GM12878 (cell line): ENCODE measurements at regions not wholly inside any gene's neighbourhood (a gene's known extent, or its start where the extent isn't known, plus 50 kb on each side); places are given as distances from the start of the nearest gene placed in this dataset.
A peak's percentile ranks its signal among the peaks of the same experiment; 100 is the strongest.

Experiments
- ATAC-seq: fragments of 200-7000 bp; cut with Tn5 transposase; 3 replicates; pipeline ENCODE4 v1.9.1; 2020; ENCODE audit warnings: mild to moderate bottlenecking, moderate library complexity
- BruUV-seq: library from RNA; stranded (reverse); fragments of 400-500 nt; replicated peaks from 2 replicates; lab custom pipeline; 2021; lab: Mats Ljungman, UMichigan
- CTCF ChIA-PET: fragments of 300-600 bp; sonication (Branson Sonifier 250); formaldehyde crosslinking; extraction: SDS; loops from one replicate; lab custom pipeline; 2021; ENCODE audit warnings: inconsistent platforms; lab: Yijun Ruan, JAX
- POLR2A ChIA-PET: fragments of 350-600 bp; formaldehyde crosslinking; extraction: SDS; loops from one replicate; lab custom pipeline; 2021; ENCODE audit warnings: inconsistent platforms; lab: Charles Lee
- RAD21 ChIA-PET: fragments of 300-600 bp; sonication (Branson Sonifier 250); formaldehyde crosslinking; loops from one replicate; lab custom pipeline; 2023; ENCODE audit warnings: antibody characterized with exemption; ENCODE audit not compliant: unreplicated experiment; lab: Charles Lee
- SMC1A ChIA-PET: fragments of 300-600 bp; sonication (Branson Sonifier 250); formaldehyde crosslinking; loops from one replicate; lab custom pipeline; 2023; ENCODE audit not compliant: unreplicated experiment, uncharacterized antibody; lab: Charles Lee
- DNase-seq: peaks from one replicate; pipeline ENCODE4 v3.0.0-alpha.2; 2011; ENCODE audit warnings: low read depth, low spot score
- FAIRE-seq: peaks from 3 replicates; lab custom pipeline; 2011; peaks lifted over from hg19 to GRCh38; lab: Jason Lieb, UNC
- H2AFZ ChIP-seq: 2 replicates; pipeline ENCODE4 v1.6.0; 2011; ENCODE audit warnings: low read depth, low read length, control low read depth; ENCODE audit not compliant: control insufficient read depth
- H3K27ac ChIP-seq: 2 replicates; pipeline ENCODE4 v1.5.1; 2011; ENCODE audit warnings: control low read depth; ENCODE audit not compliant: control insufficient read depth, insufficient read depth
- H3K27me3 ChIP-seq, 2 experiments: replicated peaks in 1 of 2; 2 replicates each; pipeline versions ENCODE4 v1.6.0 to v1.6.1; 2011; ENCODE audit warnings: low read length in 1 of 2; ENCODE audit not compliant: control insufficient read depth in 2 of 2, insufficient read depth in 2 of 2
- H3K36me3 ChIP-seq, 2 experiments: 2 replicates each; pipeline ENCODE4 v1.5.1; 2011; ENCODE audit warnings: low read length in 1 of 2; ENCODE audit not compliant: control insufficient read depth in 2 of 2, insufficient read depth in 2 of 2
- H3K4me1 ChIP-seq: 2 replicates; pipeline ENCODE4 v1.6.1; 2011; ENCODE audit warnings: mild to moderate bottlenecking, low read length, moderate library complexity, mixed read lengths; ENCODE audit not compliant: control insufficient read depth, insufficient read depth
- H3K4me2 ChIP-seq: 2 replicates; pipeline ENCODE4 v1.6.0; 2011; ENCODE audit warnings: control low read depth; ENCODE audit not compliant: control insufficient read depth, insufficient read depth
- H3K4me3 ChIP-seq: fragments of 200-600 bp; sonication (generic); 2 replicates; pipeline ENCODE4 v1.5.1; 2016
- H3K79me2 ChIP-seq: 2 replicates; pipeline ENCODE4 v1.6.0; 2011; ENCODE audit warnings: low read length; ENCODE audit not compliant: control insufficient read depth, insufficient read depth
- H3K9ac ChIP-seq: 2 replicates; pipeline ENCODE4 v1.8.0; 2011; ENCODE audit warnings: low read length, control low read depth, mixed read lengths; ENCODE audit not compliant: control insufficient read depth, insufficient read depth
- H3K9me3 ChIP-seq: replicated peaks from 3 replicates; pipeline ENCODE4 v1.5.1; 2011; ENCODE audit warnings: mild to moderate bottlenecking, low read length; ENCODE audit not compliant: control insufficient read depth, insufficient read depth
- H4K20me1 ChIP-seq: 2 replicates; pipeline ENCODE4 v1.6.0; 2011; ENCODE audit not compliant: control insufficient read depth, insufficient read depth
- ATF7 ChIP-seq: fragments of 450-650 bp; IDR thresholded peaks from 2 replicates; pipeline ENCODE4 v1.6.1; 2016; ENCODE audit warnings: low read depth, mild to moderate bottlenecking
- BACH1 ChIP-seq: fragments of 450-650 bp; IDR thresholded peaks from 2 replicates; pipeline ENCODE4 v1.6.1; 2017; ENCODE audit warnings: mild to moderate bottlenecking, borderline replicate concordance
- BCL11A ChIP-seq: IDR thresholded peaks from 2 replicates; pipeline ENCODE4 v1.6.1; 2011; ENCODE audit warnings: low read depth, low read length
- CBFB ChIP-seq: IDR thresholded peaks from 2 replicates; pipeline ENCODE4 v1.6.1; 2016; ENCODE audit warnings: antibody characterized with exemption, low read depth
- CEBPB ChIP-seq, 2 experiments: fragments of 150-350 bp in 1 of 2; IDR thresholded peaks; 2 replicates each; pipeline ENCODE4 v1.6.1; 2012 to 2014; ENCODE audit warnings: low read depth in 2 of 2, low read length in 2 of 2, borderline replicate concordance in 1 of 2, inconsistent platforms in 1 of 2
- EP300 ChIP-seq, 2 experiments: fragments of 150-350 bp in 1 of 2; IDR thresholded peaks; 2 replicates each; pipeline ENCODE4 v1.6.1; 2011 to 2012; ENCODE audit warnings: low read depth in 2 of 2, low read length in 2 of 2, borderline replicate concordance in 1 of 2, improper control_type of control experiment in 1 of 2, inconsistent platforms in 1 of 2; ENCODE audit not compliant: control insufficient read depth in 1 of 2
- ESRRA ChIP-seq: IDR thresholded peaks from 2 replicates; pipeline ENCODE4 v1.6.1; 2012; ENCODE audit warnings: mild to moderate bottlenecking, low read length, improper control_type of control experiment
- FOXM1 ChIP-seq: IDR thresholded peaks from 2 replicates; pipeline ENCODE4 v1.6.1; 2012; ENCODE audit warnings: low read depth, mild to moderate bottlenecking, inconsistent platforms, low read length, moderate library complexity
- GABPA ChIP-seq: IDR thresholded peaks from 2 replicates; pipeline ENCODE4 v1.6.1; 2014; ENCODE audit warnings: antibody characterized with exemption, low read depth, mild to moderate bottlenecking, inconsistent platforms
- HDGF ChIP-seq: fragments of 450-650 bp; IDR thresholded peaks from 2 replicates; pipeline ENCODE4 v1.6.1; 2016; ENCODE audit warnings: antibody characterized with exemption
- KLF5 ChIP-seq: fragments of 450-650 bp; IDR thresholded peaks from 2 replicates; pipeline ENCODE4 v1.6.1; 2014; ENCODE audit warnings: mild to moderate bottlenecking; ENCODE audit not compliant: partially characterized antibody
- LARP7 ChIP-seq: fragments of 450-650 bp; IDR thresholded peaks from 2 replicates; pipeline ENCODE4 v1.6.1; 2017; ENCODE audit warnings: mild to moderate bottlenecking
- MEF2A ChIP-seq: IDR thresholded peaks from 2 replicates; pipeline ENCODE4 v1.6.1; 2011; ENCODE audit warnings: low read depth, mild to moderate bottlenecking, low read length, moderate library complexity; ENCODE audit not compliant: insufficient read depth
- MEF2B ChIP-seq: fragments of 450-650 bp; IDR thresholded peaks from 2 replicates; pipeline ENCODE4 v1.6.1; 2018; ENCODE audit warnings: mild to moderate bottlenecking, moderate library complexity; ENCODE audit not compliant: partially characterized antibody, poor library complexity, severe bottlenecking
- MTA3 ChIP-seq: IDR thresholded peaks from 2 replicates; pipeline ENCODE4 v1.6.1; 2012; ENCODE audit warnings: low read length, inconsistent platforms, borderline replicate concordance
- SMAD1 ChIP-seq: fragments of 450-650 bp; IDR thresholded peaks from 2 replicates; pipeline ENCODE4 v1.6.1; 2018; ENCODE audit warnings: mild to moderate bottlenecking, low read depth; ENCODE audit not compliant: partially characterized antibody
- SMARCA5 ChIP-seq: fragments of 450-650 bp; IDR thresholded peaks from 2 replicates; pipeline ENCODE4 v1.6.1; 2017; ENCODE audit warnings: mild to moderate bottlenecking
- SMC3 ChIP-seq: IDR thresholded peaks from 2 replicates; pipeline ENCODE4 v1.6.1; 2011; ENCODE audit warnings: low read length, improper control_type of control experiment, borderline replicate concordance
- TARDBP ChIP-seq: IDR thresholded peaks from 2 replicates; pipeline ENCODE4 v1.6.1; 2016; ENCODE audit warnings: borderline replicate concordance
- TBL1XR1 ChIP-seq: IDR thresholded peaks from 2 replicates; pipeline ENCODE4 v1.6.1; 2012; ENCODE audit warnings: low read depth, low read length, improper control_type of control experiment
- TCF7 ChIP-seq: IDR thresholded peaks from 2 replicates; pipeline ENCODE4 v1.6.1; 2014; ENCODE audit warnings: antibody characterized with exemption, borderline replicate concordance
- WGBS: methylation state at CpG from one replicate; pipeline ENCODE4 v1.1.6; 2016; ENCODE audit warnings: low lambda C conversion rate; ENCODE audit not compliant: insufficient replicate concordance, insufficient coverage; ENCODE audit errors: missing lambda C conversion rate; 5-methylcytosine and 5-hydroxymethylcytosine counted together
- in situ Hi-C: fragments of 300-500 bp; cut with MboI; formaldehyde crosslinking; loops from 9 replicates; pipeline ENCODE4 v1.14.3; 2018; ENCODE audit warnings: mixed read lengths
- intact Hi-C: fragments of 100-400 bp; cut with micrococcal nuclease; formaldehyde crosslinking; loops from one replicate; pipeline ENCODE4 v1.14.2; 2022; ENCODE audit not compliant: unreplicated experiment
- TF ChIP-seq, protein P1 (sequence below): fragments of 450-650 bp; IDR thresholded peaks from 2 replicates; pipeline ENCODE4 v1.6.1; 2017; ENCODE audit warnings: mild to moderate bottlenecking, moderate library complexity

GRCh38 chr3:144129536-144130214 is 158.1 kb downstream of the DIPK2A start:
- H2AFZ ChIP-seq: peak overlapping the region; percentile 19
- peaks cover 2% of the 10 kb centered on the region; the same call in 2 of the 3 replicates for H3K9me3 ChIP-seq
- in situ Hi-C loops (loop anchor here (5.0 kb wide), 1 partner anchor 147 kb away; no protein-coding TSS in a partner anchor), intact Hi-C loops (loop anchor here (2.0 kb wide), 2 partner anchors 101 to 157 kb away; no protein-coding TSS in a partner anchor)
- no peak overlapping the region for H3K4me2 ChIP-seq
- H3K9ac ChIP-seq: no peak overlapping the region
- H4K20me1 ChIP-seq: no peaks in the 10 kb centered on the region
- FAIRE-seq: no peak
- no TSS peak for BruUV-seq
- H3K27ac ChIP-seq: no peak overlapping the region
- ChIA-PET CTCF (interaction anchor here (3.0 kb wide), 1 partner anchor 154 kb away, joined by 16 read pairs; no protein-coding TSS in a partner anchor), RAD21 (interaction anchor here (1.6 kb wide), 1 partner anchor 158 kb away, joined by 4 read pairs; the partner anchor contains the start of gene DIPK2A), POLR2A (no interaction called here), SMC1A (interaction anchor here (0.7 to 1.6 kb wide), 3 partner anchors 14 to 153 kb away, joined by 3 to 4 read pairs (median 4); no protein-coding TSS in a partner anchor)
- H3K4me3 ChIP-seq: no peak overlapping the region
- peaks cover 19% of the 10 kb centered on the region; the same call in 1 of the 2 replicates for H3K4me1 ChIP-seq
- 33% methylated on average over 6 of the region's 6 CpGs for WGBS
- H3K36me3 ChIP-seq: no peaks in the 10 kb centered on the region
- DNase-seq: no peak
- peak; percentile 53 for ATAC-seq
- no peaks in the 10 kb centered on the region for H3K79me2 ChIP-seq
- no peaks in the 10 kb centered on the region for H3K27me3 ChIP-seq
- TF ChIP-seq EP300 (IDR thresholded peaks at IDR 0.05; ENCODE audit: borderline replicate concordance in 1 of 2, control insufficient read depth in 1 of 2, low read depth in 2 of 2, low read length in 2 of 2) (peak in 1 of 2 experiments; percentile 58; a peak in 2 of 4 replicates), HDGF (no peak), MEF2B (peak; percentile 80), CBFB (peak; percentile 77), MEF2A (peak; percentile 95), SMC3 (no peak), SMAD1 (no peak), BACH1 (no peak), LARP7 (no peak), ESRRA (no peak), KLF5 (no peak), TCF7 (peak; percentile 99), ATF7 (peak; percentile 43; the same call in 1 of the 2 replicates), GABPA (0 out of 2 replicates have a peak, but pooled peaks have one; percentile 53), FOXM1 (peak; percentile 93), SMARCA5 (no peak), BCL11A (peak; percentile 65), CEBPB (IDR thresholded peaks at IDR 0.05; ENCODE audit: borderline replicate concordance in 1 of 2, low read depth in 2 of 2, low read length in 2 of 2) (0 out of 4 replicates have a peak, but pooled peaks of 1 of the 2 experiments have one; percentile 35), TBL1XR1 (peak; percentile 63; the same call in 1 of the 2 replicates), TARDBP (no peak), MTA3 (peak; percentile 87; the same call in 1 of the 2 replicates)
- TF ChIP-seq, protein P1, sequence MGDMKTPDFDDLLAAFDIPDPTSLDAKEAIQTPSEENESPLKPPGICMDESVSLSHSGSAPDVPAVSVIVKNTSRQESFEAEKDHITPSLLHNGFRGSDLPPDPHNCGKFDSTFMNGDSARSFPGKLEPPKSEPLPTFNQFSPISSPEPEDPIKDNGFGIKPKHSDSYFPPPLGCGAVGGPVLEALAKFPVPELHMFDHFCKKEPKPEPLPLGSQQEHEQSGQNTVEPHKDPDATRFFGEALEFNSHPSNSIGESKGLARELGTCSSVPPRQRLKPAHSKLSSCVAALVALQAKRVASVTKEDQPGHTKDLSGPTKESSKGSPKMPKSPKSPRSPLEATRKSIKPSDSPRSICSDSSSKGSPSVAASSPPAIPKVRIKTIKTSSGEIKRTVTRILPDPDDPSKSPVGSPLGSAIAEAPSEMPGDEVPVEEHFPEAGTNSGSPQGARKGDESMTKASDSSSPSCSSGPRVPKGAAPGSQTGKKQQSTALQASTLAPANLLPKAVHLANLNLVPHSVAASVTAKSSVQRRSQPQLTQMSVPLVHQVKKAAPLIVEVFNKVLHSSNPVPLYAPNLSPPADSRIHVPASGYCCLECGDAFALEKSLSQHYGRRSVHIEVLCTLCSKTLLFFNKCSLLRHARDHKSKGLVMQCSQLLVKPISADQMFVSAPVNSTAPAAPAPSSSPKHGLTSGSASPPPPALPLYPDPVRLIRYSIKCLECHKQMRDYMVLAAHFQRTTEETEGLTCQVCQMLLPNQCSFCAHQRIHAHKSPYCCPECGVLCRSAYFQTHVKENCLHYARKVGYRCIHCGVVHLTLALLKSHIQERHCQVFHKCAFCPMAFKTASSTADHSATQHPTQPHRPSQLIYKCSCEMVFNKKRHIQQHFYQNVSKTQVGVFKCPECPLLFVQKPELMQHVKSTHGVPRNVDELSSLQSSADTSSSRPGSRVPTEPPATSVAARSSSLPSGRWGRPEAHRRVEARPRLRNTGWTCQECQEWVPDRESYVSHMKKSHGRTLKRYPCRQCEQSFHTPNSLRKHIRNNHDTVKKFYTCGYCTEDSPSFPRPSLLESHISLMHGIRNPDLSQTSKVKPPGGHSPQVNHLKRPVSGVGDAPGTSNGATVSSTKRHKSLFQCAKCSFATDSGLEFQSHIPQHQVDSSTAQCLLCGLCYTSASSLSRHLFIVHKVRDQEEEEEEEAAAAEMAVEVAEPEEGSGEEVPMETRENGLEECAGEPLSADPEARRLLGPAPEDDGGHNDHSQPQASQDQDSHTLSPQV: no peak
